H9 (cell line): ENCODE measurements at regions not wholly inside any gene's neighbourhood (a gene's known extent, or its start where the extent isn't known, plus 50 kb on each side); places are given as distances from the start of the nearest gene placed in this dataset.

Experiments used
- DNase-seq: peaks from one replicate; pipeline ENCODE4 v3.0.0-alpha.2; 2017
- H2AFZ ChIP-seq: one replicate; pipeline ENCODE4 v1.6.1; 2013; ENCODE audit warnings: mild to moderate bottlenecking, low read length, control low read depth, moderate library complexity
- H2AK5ac ChIP-seq: 2 replicates; pipeline ENCODE4 v1.6.1; 2013; ENCODE audit warnings: low read length, control low read depth, mixed read lengths; ENCODE audit not compliant: insufficient read length
- H2BK120ac ChIP-seq: one replicate; pipeline ENCODE4 v1.6.1; 2013; ENCODE audit warnings: low read depth, mild to moderate bottlenecking, low read length, control low read depth, inconsistent platforms; ENCODE audit not compliant: poor library complexity, severe bottlenecking
- H2BK12ac ChIP-seq: 2 replicates; pipeline ENCODE4 v1.6.1; 2013; ENCODE audit warnings: low read length, control low read depth, mixed read lengths, low read depth; ENCODE audit not compliant: insufficient read length
- H2BK15ac ChIP-seq: 2 replicates; pipeline ENCODE4 v1.6.1; 2013; ENCODE audit warnings: low read depth, low read length, control low read depth
- H2BK20ac ChIP-seq: one replicate; pipeline ENCODE4 v1.6.1; 2013; ENCODE audit warnings: low read depth, mild to moderate bottlenecking, low read length, control low read depth, inconsistent platforms; ENCODE audit not compliant: poor library complexity, severe bottlenecking
- H2BK5ac ChIP-seq: 2 replicates; pipeline ENCODE4 v1.6.1; 2013; ENCODE audit warnings: low read length, control low read depth, mixed read lengths; ENCODE audit not compliant: insufficient read length
- H3K14ac ChIP-seq: 2 replicates; pipeline ENCODE4 v1.6.1; 2013; ENCODE audit warnings: low read length, control low read depth; ENCODE audit not compliant: insufficient read depth
- H3K18ac ChIP-seq: 2 replicates; pipeline ENCODE4 v1.6.1; 2013; ENCODE audit warnings: low read depth, mild to moderate bottlenecking, mixed read lengths, low read length, control low read depth; ENCODE audit not compliant: insufficient read length
- H3K23ac ChIP-seq: 2 replicates; pipeline ENCODE4 v1.6.1; 2013; ENCODE audit warnings: low read length, control low read depth, mixed read lengths, low read depth; ENCODE audit not compliant: insufficient read length
- H3K23me2 ChIP-seq: 2 replicates; pipeline ENCODE4 v1.6.1; 2013; ENCODE audit warnings: low read depth, mild to moderate bottlenecking, mixed read lengths, low read length, control low read depth; ENCODE audit not compliant: insufficient read length, poor library complexity, severe bottlenecking
- H3K27ac ChIP-seq: 2 replicates; pipeline ENCODE4 v1.5.1; 2013; ENCODE audit warnings: low read length, control low read depth, mixed read lengths, low read depth; ENCODE audit not compliant: insufficient read length
- H3K27me3 ChIP-seq: 2 replicates; pipeline ENCODE4 v1.6.1; 2013; ENCODE audit warnings: low read length, control low read depth, inconsistent platforms; ENCODE audit not compliant: insufficient read depth
- H3K4ac ChIP-seq: 2 replicates; pipeline ENCODE4 v1.6.1; 2013; ENCODE audit warnings: low read depth, mild to moderate bottlenecking, control low read depth, inconsistent platforms, low read length, moderate library complexity
- H3K4me1 ChIP-seq: 2 replicates; pipeline ENCODE4 v1.6.1; 2013; ENCODE audit warnings: low read length, control low read depth, inconsistent platforms; ENCODE audit not compliant: insufficient read depth
- H3K4me2 ChIP-seq: 2 replicates; pipeline ENCODE4 v1.6.1; 2013; ENCODE audit warnings: low read length, control low read depth, mixed read lengths; ENCODE audit not compliant: insufficient read length, insufficient read depth
- H3K56ac ChIP-seq: 2 replicates; pipeline ENCODE4 v1.6.1; 2013; ENCODE audit warnings: low read depth, mild to moderate bottlenecking, mixed read lengths, low read length, control low read depth; ENCODE audit not compliant: insufficient read length
- H3K79me1 ChIP-seq: 2 replicates; pipeline ENCODE4 v1.6.1; 2013; ENCODE audit warnings: low read depth, mild to moderate bottlenecking, moderate library complexity, low read length, control low read depth, inconsistent platforms; ENCODE audit not compliant: insufficient read depth, poor library complexity, severe bottlenecking
- H3K79me2 ChIP-seq: 2 replicates; pipeline ENCODE4 v1.6.1; 2013; ENCODE audit warnings: low read length, control low read depth, inconsistent platforms; ENCODE audit not compliant: insufficient read depth
- H3K9ac ChIP-seq: 2 replicates; pipeline ENCODE4 v1.6.1; 2013; ENCODE audit warnings: low read length, control low read depth, mixed read lengths; ENCODE audit not compliant: insufficient read length; ENCODE audit errors: extremely low read depth
- H3K9me3 ChIP-seq: one replicate; pipeline ENCODE4 v1.6.1; 2013; ENCODE audit warnings: low read depth, low read length, inconsistent platforms; ENCODE audit not compliant: control insufficient read depth
- H3T11ph ChIP-seq: one replicate; pipeline ENCODE4 v1.6.1; 2013; ENCODE audit warnings: mild to moderate bottlenecking, low read length, control low read depth, inconsistent platforms
- H4K20me1 ChIP-seq: one replicate; pipeline ENCODE4 v1.6.1; 2013; ENCODE audit not compliant: control insufficient read depth, insufficient read length, insufficient read depth
- H4K5ac ChIP-seq: 2 replicates; pipeline ENCODE4 v1.6.1; 2013; ENCODE audit warnings: low read depth, mild to moderate bottlenecking, mixed read lengths, low read length, control low read depth; ENCODE audit not compliant: insufficient read length
- H4K8ac ChIP-seq: replicated peaks from 2 replicates; pipeline ENCODE4 v1.6.1; 2013; ENCODE audit warnings: low read length, control low read depth, mixed read lengths, low read depth; ENCODE audit not compliant: insufficient read length
- H4K91ac ChIP-seq: 2 replicates; pipeline ENCODE4 v1.6.1; 2013; ENCODE audit warnings: low read depth, mild to moderate bottlenecking, moderate library complexity, mixed read lengths, low read length, control low read depth; ENCODE audit not compliant: insufficient read length
- H3K27ac Mint-ChIP-seq, 3 experiments: 2 replicates in 2 of 3; 3 replicates in 1 of 3; pipeline ENCODE4 v1.8.0; 2020 to 2021; ENCODE audit warnings: mixed read lengths in 3 of 3, mild to moderate bottlenecking in 1 of 3, moderate library complexity in 1 of 3
- H3K27me3 Mint-ChIP-seq: 2 replicates; pipeline ENCODE4 v1.8.0; 2021; ENCODE audit warnings: low read depth, mild to moderate bottlenecking, moderate library complexity, mixed read lengths
- H3K36me3 Mint-ChIP-seq, 3 experiments: 2 replicates in 2 of 3; 3 replicates in 1 of 3; pipeline ENCODE4 v1.8.0; 2020 to 2021; ENCODE audit warnings: low read depth in 3 of 3, mixed read lengths in 3 of 3; ENCODE audit not compliant: insufficient read depth in 1 of 3
- H3K4me1 Mint-ChIP-seq, 2 experiments: 2 replicates each; pipeline ENCODE4 v1.8.0; 2020; ENCODE audit warnings: mixed read lengths in 2 of 2
- H3K4me3 Mint-ChIP-seq, 2 experiments: 2 replicates in 1 of 2; 3 replicates in 1 of 2; pipeline ENCODE4 v1.8.0; 2020 to 2021; ENCODE audit warnings: mild to moderate bottlenecking in 2 of 2, mixed read lengths in 2 of 2, moderate library complexity in 1 of 2
- H3K9me3 Mint-ChIP-seq, 2 experiments: 2 replicates in 1 of 2; 3 replicates in 1 of 2; pipeline ENCODE4 v1.8.0; 2020; ENCODE audit warnings: mild to moderate bottlenecking in 2 of 2, mixed read lengths in 2 of 2, moderate library complexity in 1 of 2
- WGBS: extraction: QIAGEN DNeasy Blood & Tissue Kit; methylation state at CpG from one replicate; pipeline ENCODE4 v1.1.7; 2013; ENCODE audit warnings: missing lambda C conversion rate, low lambda C conversion rate, mixed read lengths; ENCODE audit not compliant: insufficient read length; ENCODE audit errors: extremely low coverage; 5-methylcytosine and 5-hydroxymethylcytosine counted together
- TF ChIP-seq, protein P1 (sequence below): fragments of 200-600 bp; sonication (generic); conservative IDR thresholded peaks from 3 replicates; pipeline ENCODE4 v1.8.0; 2021; ENCODE audit warnings: antibody characterized with exemption, mild to moderate bottlenecking

DNA sequence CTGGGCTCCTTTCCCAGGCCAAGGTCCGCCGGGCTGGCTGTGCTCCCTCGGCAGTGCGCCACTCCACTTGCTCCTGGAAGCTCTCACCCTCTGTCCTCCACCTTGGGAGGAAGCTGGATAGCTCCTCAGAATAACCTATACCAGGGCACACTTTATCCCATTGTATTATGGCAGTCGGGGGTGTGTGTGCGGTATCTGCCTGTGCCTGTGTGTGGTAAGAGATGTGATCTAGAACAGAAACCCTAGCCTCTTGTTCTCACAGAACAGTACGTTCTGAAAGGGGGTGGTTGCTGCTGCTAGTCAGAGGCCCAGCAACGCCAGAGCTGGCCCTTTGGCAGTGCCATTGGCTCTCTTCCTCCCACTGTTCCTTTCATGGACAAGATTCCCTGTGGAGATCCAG is 168.4 kb downstream of the TBXT start:
- H3K4me3 Mint-ChIP-seq = no peak overlapping the region
- H2BK12ac ChIP-seq = no peak overlapping the region
- peak overlapping the region in 1 of 3 experiments; percentile 14; a peak in 1 of 7 replicates for H3K27ac Mint-ChIP-seq
- H3K9me3 ChIP-seq = no peaks in the 10 kb centered on the region
- H3K27me3 Mint-ChIP-seq = peaks cover 48% of the 10 kb centered on the region
- no peak overlapping the region for H2AK5ac ChIP-seq
- H3K18ac ChIP-seq = no peak overlapping the region
- H2BK20ac ChIP-seq = no peak overlapping the region
- H3K4me1 ChIP-seq = no peaks in the 10 kb centered on the region
- H3K27me3 ChIP-seq = no peaks in the 10 kb centered on the region
- no peak overlapping the region for H2AFZ ChIP-seq
- TF ChIP-seq, protein P1, sequence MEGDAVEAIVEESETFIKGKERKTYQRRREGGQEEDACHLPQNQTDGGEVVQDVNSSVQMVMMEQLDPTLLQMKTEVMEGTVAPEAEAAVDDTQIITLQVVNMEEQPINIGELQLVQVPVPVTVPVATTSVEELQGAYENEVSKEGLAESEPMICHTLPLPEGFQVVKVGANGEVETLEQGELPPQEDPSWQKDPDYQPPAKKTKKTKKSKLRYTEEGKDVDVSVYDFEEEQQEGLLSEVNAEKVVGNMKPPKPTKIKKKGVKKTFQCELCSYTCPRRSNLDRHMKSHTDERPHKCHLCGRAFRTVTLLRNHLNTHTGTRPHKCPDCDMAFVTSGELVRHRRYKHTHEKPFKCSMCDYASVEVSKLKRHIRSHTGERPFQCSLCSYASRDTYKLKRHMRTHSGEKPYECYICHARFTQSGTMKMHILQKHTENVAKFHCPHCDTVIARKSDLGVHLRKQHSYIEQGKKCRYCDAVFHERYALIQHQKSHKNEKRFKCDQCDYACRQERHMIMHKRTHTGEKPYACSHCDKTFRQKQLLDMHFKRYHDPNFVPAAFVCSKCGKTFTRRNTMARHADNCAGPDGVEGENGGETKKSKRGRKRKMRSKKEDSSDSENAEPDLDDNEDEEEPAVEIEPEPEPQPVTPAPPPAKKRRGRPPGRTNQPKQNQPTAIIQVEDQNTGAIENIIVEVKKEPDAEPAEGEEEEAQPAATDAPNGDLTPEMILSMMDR = no peak
- peaks cover 9 to 11% of the 10 kb centered on the region in 2 experiments for H3K4me1 Mint-ChIP-seq
- H2BK15ac ChIP-seq = no peak overlapping the region
- no peak overlapping the region for H4K8ac ChIP-seq
- H3K14ac ChIP-seq = no peak overlapping the region
- no peak overlapping the region for H4K91ac ChIP-seq
- H3K23ac ChIP-seq = no peak overlapping the region
- H3K4ac ChIP-seq = no peak overlapping the region
- no peak overlapping the region for H3K56ac ChIP-seq
- no peak overlapping the region for H2BK5ac ChIP-seq
- no peak overlapping the region for H2BK120ac ChIP-seq
- H3K79me2 ChIP-seq = no peaks in the 10 kb centered on the region
- H4K5ac ChIP-seq = no peak overlapping the region
- H3K36me3 Mint-ChIP-seq = no peaks in the 10 kb centered on the region
- H3K9ac ChIP-seq = no peak overlapping the region
- no peak overlapping the region for H3K4me2 ChIP-seq
- no peaks in the 10 kb centered on the region for H4K20me1 ChIP-seq
- DNase-seq = no peak
- no peak overlapping the region for H3K27ac ChIP-seq
- no peaks in the 10 kb centered on the region for H3K79me1 ChIP-seq
- no CpG with 5 or more reads among the region's 8 CpGs for WGBS
- peaks cover 2 to 6% of the 10 kb centered on the region in 2 experiments; a peak in 2 of 5 replicates for H3K9me3 Mint-ChIP-seq
- H3T11ph ChIP-seq = no peak overlapping the region
- H3K23me2 ChIP-seq = no peaks in the 10 kb centered on the region
